Astrocyte (in vitro differentiated cells and primary cell): ENCODE measurements at regions not wholly inside any gene's neighbourhood (a gene's known extent, or its start where the extent isn't known, plus 50 kb on each side); places are given as distances from the start of the nearest gene placed in this dataset.

Source experiments
- CTCF ChIP-seq: IDR thresholded peaks from 2 replicates; pipeline ENCODE4 v1.5.1; 2011; ENCODE audit warnings: low read depth, mild to moderate bottlenecking, inconsistent platforms, low read length, moderate library complexity; ENCODE audit not compliant: insufficient read depth
- EZH2 ChIP-seq: IDR thresholded peaks from 2 replicates; pipeline ENCODE4 v1.6.1; 2012; ENCODE audit warnings: mild to moderate bottlenecking, low read length, inconsistent platforms; ENCODE audit not compliant: insufficient read depth

GRCh38 chr3:102105193-102105592 lies 255.9 kb downstream of the NFKBIZ start:
- TF ChIP-seq CTCF (no peak), EZH2 (no peak)
